ENCODE measurements at regions not wholly inside any gene's neighbourhood (a gene's known extent, or its start where the extent isn't known, plus 50 kb on each side); places are given as distances from the start of the nearest gene placed in this dataset.

DNA sequence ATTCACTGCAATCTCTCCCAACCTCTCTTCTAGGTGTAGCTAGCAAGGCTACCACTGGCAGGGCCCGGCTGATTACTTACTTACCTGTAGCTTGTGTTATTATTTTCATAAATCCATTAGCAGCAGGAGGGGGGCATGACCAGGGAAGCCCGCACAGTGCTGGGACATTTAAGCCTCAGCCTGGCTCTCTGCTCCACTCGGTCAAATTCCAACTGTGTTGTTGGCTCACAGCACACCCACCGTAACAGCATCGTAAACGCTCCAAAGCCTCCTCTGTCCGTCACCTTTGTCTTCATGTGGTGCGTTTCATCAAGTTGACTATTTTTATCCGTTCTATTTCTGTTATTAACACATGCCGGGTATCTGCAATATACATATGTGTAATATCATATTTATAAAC, 264.7 kb downstream of the NSG2 start:
- Mint-ChIP-seq H3K4me3 (no peak overlapping the region), H3K4me1 (ENCODE audit: low read depth) (peaks cover 10% of the 10 kb centered on the region; the same call in 1 of the 2 replicates), H3K36me3 (ENCODE audit: low read depth) (no peaks in the 10 kb centered on the region), H3K9me3 (peaks cover 14% of the 10 kb centered on the region), H3K27ac (no peak overlapping the region), H3K27me3 (ENCODE audit: insufficient read depth) (peaks cover 7% of the 10 kb centered on the region)
- no peak for DNase-seq
- TF ChIP-seq, protein P1, sequence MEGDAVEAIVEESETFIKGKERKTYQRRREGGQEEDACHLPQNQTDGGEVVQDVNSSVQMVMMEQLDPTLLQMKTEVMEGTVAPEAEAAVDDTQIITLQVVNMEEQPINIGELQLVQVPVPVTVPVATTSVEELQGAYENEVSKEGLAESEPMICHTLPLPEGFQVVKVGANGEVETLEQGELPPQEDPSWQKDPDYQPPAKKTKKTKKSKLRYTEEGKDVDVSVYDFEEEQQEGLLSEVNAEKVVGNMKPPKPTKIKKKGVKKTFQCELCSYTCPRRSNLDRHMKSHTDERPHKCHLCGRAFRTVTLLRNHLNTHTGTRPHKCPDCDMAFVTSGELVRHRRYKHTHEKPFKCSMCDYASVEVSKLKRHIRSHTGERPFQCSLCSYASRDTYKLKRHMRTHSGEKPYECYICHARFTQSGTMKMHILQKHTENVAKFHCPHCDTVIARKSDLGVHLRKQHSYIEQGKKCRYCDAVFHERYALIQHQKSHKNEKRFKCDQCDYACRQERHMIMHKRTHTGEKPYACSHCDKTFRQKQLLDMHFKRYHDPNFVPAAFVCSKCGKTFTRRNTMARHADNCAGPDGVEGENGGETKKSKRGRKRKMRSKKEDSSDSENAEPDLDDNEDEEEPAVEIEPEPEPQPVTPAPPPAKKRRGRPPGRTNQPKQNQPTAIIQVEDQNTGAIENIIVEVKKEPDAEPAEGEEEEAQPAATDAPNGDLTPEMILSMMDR (IDR thresholded peaks at IDR 0.05) = no peak

- H3K27me3 Mint-ChIP-seq (ENCODE audit: insufficient read depth) = peaks cover 7% of the 10 kb centered on the region
Observed at GRCh38 chr5:174310706-174311105, 265.2 kb downstream of the NSG2 start.

GRCh38 chr5:174311121-174311520, 265.6 kb downstream of the NSG2 start:
- Mint-ChIP-seq H3K4me1 (ENCODE audit: low read depth) (peaks cover 8% of the 10 kb centered on the region; the same call in 1 of the 2 replicates), H3K27ac (no peak overlapping the region), H3K9me3 (peaks cover 9% of the 10 kb centered on the region), H3K27me3 (ENCODE audit: insufficient read depth) (peaks cover 7% of the 10 kb centered on the region), H3K4me3 (no peak overlapping the region), H3K36me3 (ENCODE audit: low read depth) (no peaks in the 10 kb centered on the region)
- TF ChIP-seq, protein P1 (IDR thresholded peaks at IDR 0.05) = no peak
- no peak for DNase-seq

More at GRCh38 chr5:174310706-174311105, 265.2 kb downstream of the NSG2 start:
- H3K27ac Mint-ChIP-seq = no peak overlapping the region
- peaks cover 13% of the 10 kb centered on the region for H3K9me3 Mint-ChIP-seq
- H3K4me1 Mint-ChIP-seq (ENCODE audit: low read depth) = peaks cover 10% of the 10 kb centered on the region; the same call in 1 of the 2 replicates
- H3K4me3 Mint-ChIP-seq = no peak overlapping the region
- TF ChIP-seq, protein P1 (IDR thresholded peaks at IDR 0.05) = no peak
- no peak for DNase-seq
- no peaks in the 10 kb centered on the region for H3K36me3 Mint-ChIP-seq (ENCODE audit: low read depth)

GRCh38 chr5:174311531-174312269, 266.2 kb downstream of the NSG2 start:
- Mint-ChIP-seq H3K4me3 (no peak overlapping the region), H3K27me3 (ENCODE audit: insufficient read depth) (peaks cover 7% of the 10 kb centered on the region), H3K27ac (no peak overlapping the region), H3K36me3 (ENCODE audit: low read depth) (no peaks in the 10 kb centered on the region), H3K4me1 (ENCODE audit: low read depth) (peaks cover 2% of the 10 kb centered on the region; the same call in 1 of the 2 replicates), H3K9me3 (peaks cover 5% of the 10 kb centered on the region)
- TF ChIP-seq, protein P1 (IDR thresholded peaks at IDR 0.05) = peak; percentile 85
- no peak for DNase-seq

GRCh38 chr5:174312270-174312617, 266.7 kb downstream of the NSG2 start:
- no peak overlapping the region for H3K4me3 Mint-ChIP-seq
- no peak for DNase-seq
- H3K9me3 Mint-ChIP-seq = peaks cover 5% of the 10 kb centered on the region
- H3K36me3 Mint-ChIP-seq (ENCODE audit: low read depth) = no peaks in the 10 kb centered on the region
- TF ChIP-seq, protein P1 (IDR thresholded peaks at IDR 0.05) = peak; percentile 3; the same call in 1 of the 2 replicates
- H3K27ac Mint-ChIP-seq = no peak overlapping the region
- no peaks in the 10 kb centered on the region for H3K4me1 Mint-ChIP-seq (ENCODE audit: low read depth)
- peaks cover 7% of the 10 kb centered on the region for H3K27me3 Mint-ChIP-seq (ENCODE audit: insufficient read depth)
